Nephron progenitor cell (in vitro differentiated cells): ENCODE measurements at regions not wholly inside any gene's neighbourhood (a gene's known extent, or its start where the extent isn't known, plus 50 kb on each side); places are given as distances from the start of the nearest gene placed in this dataset.

Experiments
- DNase-seq: peaks from one replicate; pipeline ENCODE4 v3.0.0; 2021
- H3K27ac Mint-ChIP-seq: 2 replicates; pipeline ENCODE4 v1.8.0; 2021; ENCODE audit warnings: mild to moderate bottlenecking, moderate library complexity, mixed read lengths
- H3K27me3 Mint-ChIP-seq: 2 replicates; pipeline ENCODE4 v1.8.0; 2021; ENCODE audit warnings: mild to moderate bottlenecking, low read depth, mixed read lengths; ENCODE audit not compliant: poor library complexity
- H3K36me3 Mint-ChIP-seq: 2 replicates; pipeline ENCODE4 v1.8.0; 2021; ENCODE audit warnings: low read depth, mixed read lengths
- H3K4me1 Mint-ChIP-seq: 2 replicates; pipeline ENCODE4 v1.8.0; 2021; ENCODE audit warnings: mixed read lengths
- H3K4me3 Mint-ChIP-seq: 2 replicates; pipeline ENCODE4 v1.8.0; 2021; ENCODE audit warnings: mild to moderate bottlenecking, moderate library complexity, mixed read lengths
- H3K9me3 Mint-ChIP-seq: 2 replicates; pipeline ENCODE4 v1.8.0; 2021; ENCODE audit warnings: mild to moderate bottlenecking, moderate library complexity, mixed read lengths
- CTCF ChIP-seq: fragments of 200-600 bp; sonication (generic); IDR thresholded peaks from 2 replicates; pipeline ENCODE4 v1.5.0; 2021; ENCODE audit warnings: antibody characterized with exemption

GRCh38 chr2:172350839-172351479, 76.4 kb upstream of the ITGA6 start:
- no peak overlapping the region for H3K4me3 Mint-ChIP-seq
- H3K4me1 Mint-ChIP-seq, result no peaks in the 10 kb centered on the region
- H3K27ac Mint-ChIP-seq, result no peak overlapping the region
- DNase-seq, result no peak
- H3K9me3 Mint-ChIP-seq, result peaks cover 18% of the 10 kb centered on the region
- peaks cover 6% of the 10 kb centered on the region for H3K27me3 Mint-ChIP-seq
- H3K36me3 Mint-ChIP-seq, result no peaks in the 10 kb centered on the region
- no peak for TF ChIP-seq CTCF

- no peak overlapping the region for H3K4me3 Mint-ChIP-seq
- H3K4me1 Mint-ChIP-seq, result no peaks in the 10 kb centered on the region
- DNase-seq, result no peak
- H3K9me3 Mint-ChIP-seq, result peaks cover 14% of the 10 kb centered on the region
- peaks cover 7% of the 10 kb centered on the region for H3K27me3 Mint-ChIP-seq
- no peaks in the 10 kb centered on the region for H3K36me3 Mint-ChIP-seq
- H3K27ac Mint-ChIP-seq, result no peak overlapping the region
- no peak for TF ChIP-seq CTCF
Measured at GRCh38 chr2:172351586-172351985, 75.8 kb upstream of the ITGA6 start.

- Mint-ChIP-seq H3K9me3 (peaks cover 4% of the 10 kb centered on the region), H3K4me3 (no peak overlapping the region)
- TF ChIP-seq CTCF, result no peak
Measured at GRCh38 chr2:172354347-172354746, 73.0 kb upstream of the ITGA6 start.

GRCh38 chr2:172357442-172357841, 69.9 kb upstream of the ITGA6 start:
- peaks cover 10% of the 10 kb centered on the region for H3K27me3 Mint-ChIP-seq
- no peaks in the 10 kb centered on the region for H3K4me1 Mint-ChIP-seq
- no peak for DNase-seq
- H3K4me3 Mint-ChIP-seq, result no peak overlapping the region
- peaks cover 4% of the 10 kb centered on the region for H3K9me3 Mint-ChIP-seq
- no peak for TF ChIP-seq CTCF
- no peaks in the 10 kb centered on the region for H3K36me3 Mint-ChIP-seq
- no peak overlapping the region for H3K27ac Mint-ChIP-seq

More at GRCh38 chr2:172354347-172354746, 73.0 kb upstream of the ITGA6 start:
- H3K36me3 Mint-ChIP-seq, result no peaks in the 10 kb centered on the region
- DNase-seq, result no peak
- H3K4me1 Mint-ChIP-seq, result no peaks in the 10 kb centered on the region
- H3K27ac Mint-ChIP-seq, result no peak overlapping the region
- H3K27me3 Mint-ChIP-seq, result peaks cover 10% of the 10 kb centered on the region

- TF ChIP-seq CTCF, result no peak
- Mint-ChIP-seq H3K27me3 (peaks cover 13% of the 10 kb centered on the region), H3K27ac (no peak overlapping the region), H3K4me1 (no peaks in the 10 kb centered on the region), H3K36me3 (no peaks in the 10 kb centered on the region), H3K9me3 (peaks cover 4% of the 10 kb centered on the region), H3K4me3 (no peak overlapping the region)
- no peak for DNase-seq
Measured at GRCh38 chr2:172358691-172359556, 68.5 kb upstream of the ITGA6 start.
